NCI-H2227 (cell line): ENCODE measurements at regions not wholly inside any gene's neighbourhood (a gene's known extent, or its start where the extent isn't known, plus 50 kb on each side); places are given as distances from the start of the nearest gene placed in this dataset.

Experiments
- DNase-seq: peaks from one replicate; lab custom pipeline; 2025; ENCODE audit not compliant: unreplicated experiment; lab: John Stamatoyannopoulos, UW

DNA sequence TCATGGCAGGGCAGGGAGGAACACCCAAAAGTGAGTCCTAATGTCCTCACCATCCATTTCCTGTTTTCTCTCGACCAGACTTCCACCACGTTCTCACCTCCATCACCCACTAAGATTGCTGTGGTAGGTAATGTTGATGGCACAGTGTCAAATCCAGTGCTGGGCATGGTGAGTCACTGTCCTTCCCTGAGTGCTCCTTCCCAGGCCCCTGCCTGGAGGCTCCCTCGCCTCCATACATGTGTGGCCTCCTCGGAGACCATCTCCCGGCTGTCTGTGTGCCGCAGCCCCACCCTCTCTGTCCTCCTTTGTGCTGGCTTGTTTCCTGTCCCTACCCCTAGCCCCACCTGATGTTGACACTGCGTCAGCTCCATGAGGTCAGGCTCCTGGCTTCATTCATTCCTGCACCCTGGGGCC is 177.5 kb downstream of the SYK start:
- DNase-seq: no peak

DNA sequence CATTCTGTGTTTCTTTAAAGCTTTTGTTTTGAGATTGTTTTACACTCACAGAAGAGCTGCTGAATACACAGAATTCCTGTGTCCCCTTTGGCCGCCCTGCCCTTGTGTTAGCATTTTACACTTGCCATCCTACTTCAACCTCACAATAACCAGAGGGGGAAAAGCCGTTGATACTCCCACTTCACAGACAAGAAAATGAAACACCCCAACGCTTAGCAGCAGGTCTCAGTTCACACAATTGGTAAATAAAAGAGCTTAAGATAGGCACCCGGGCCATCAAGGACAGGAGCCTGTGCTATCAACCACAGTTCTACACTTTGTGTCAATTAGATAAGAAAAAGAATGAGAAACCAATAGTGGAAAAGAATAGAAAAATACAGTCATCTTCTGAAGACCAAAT is 178.0 kb downstream of the SYK start:
- no peak for DNase-seq

DNA sequence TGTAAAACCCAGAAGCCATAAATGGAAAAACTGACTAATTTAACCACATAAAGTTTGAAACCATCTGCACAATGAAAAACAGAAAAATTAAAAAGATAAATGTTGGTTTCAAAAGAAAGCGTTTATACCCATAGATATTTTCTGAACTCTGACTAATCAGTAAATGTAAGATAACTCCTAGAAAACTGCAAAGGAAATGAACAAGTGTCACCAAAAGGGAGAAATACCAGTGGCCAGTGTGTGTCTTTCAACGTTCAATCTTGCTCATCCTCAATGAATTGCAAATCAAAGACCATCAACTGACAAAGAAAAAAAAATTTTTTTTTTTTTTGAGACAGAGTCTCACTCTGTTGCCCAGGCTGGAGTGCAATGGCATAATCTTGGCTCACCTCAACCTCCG is 180.1 kb downstream of the SYK start:
- no peak for DNase-seq

DNA sequence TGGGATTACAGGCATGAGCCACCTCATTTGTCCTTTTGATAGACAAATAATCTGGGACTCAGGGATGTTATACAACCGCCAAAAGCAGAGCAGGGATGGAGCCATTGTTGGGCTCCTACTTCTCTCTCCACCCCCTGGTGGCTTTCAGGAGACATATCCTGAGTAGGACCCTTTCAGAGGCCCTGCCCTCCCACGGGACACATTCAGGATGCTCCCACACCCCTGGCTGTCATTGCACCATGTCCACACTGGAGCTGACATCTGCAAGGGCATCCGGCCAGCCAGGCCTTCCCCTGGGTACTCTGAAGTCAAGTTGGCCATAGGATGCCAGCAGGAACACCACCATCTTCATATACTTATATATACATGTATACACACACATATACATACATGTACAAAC is 181.8 kb downstream of the SYK start:
- no peak for DNase-seq

DNA sequence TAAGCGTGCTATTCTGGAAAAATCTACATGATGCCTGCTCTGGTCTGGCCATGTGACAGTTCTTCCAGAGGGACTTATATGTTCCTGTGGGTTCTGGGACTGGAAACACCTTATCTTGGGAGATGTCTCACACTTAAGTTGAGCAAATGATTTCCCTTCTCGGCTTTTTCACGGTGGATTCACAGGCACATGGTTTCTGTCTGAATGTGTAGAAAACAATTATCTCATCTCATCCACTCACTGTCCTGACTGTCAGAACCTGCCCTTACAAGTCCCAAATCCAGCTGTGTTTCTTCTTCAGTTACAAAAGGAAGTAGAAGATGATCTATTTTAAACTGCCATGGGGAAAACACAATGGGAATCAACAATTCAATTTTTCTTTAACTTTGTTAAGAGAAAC is 184.0 kb downstream of the SYK start:
- no peak for DNase-seq

DNA sequence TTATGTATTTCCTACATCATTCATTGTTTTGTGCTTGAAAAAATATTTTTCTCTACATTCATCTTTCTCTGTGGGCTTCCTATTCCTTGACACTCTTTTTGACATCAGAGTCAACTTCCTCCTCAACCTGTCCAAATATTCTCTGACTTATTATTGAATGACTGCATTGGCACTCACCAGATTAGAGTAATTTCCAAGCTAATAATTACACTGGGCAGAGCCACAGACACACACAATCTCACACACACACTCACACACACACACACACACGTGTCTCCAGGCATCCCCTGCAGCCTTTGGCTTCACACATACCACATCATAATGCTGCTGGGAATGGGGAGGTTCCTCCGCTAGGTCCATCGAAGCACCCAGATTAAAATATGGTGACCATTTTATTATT is 184.5 kb downstream of the SYK start:
- no peak for DNase-seq

DNA sequence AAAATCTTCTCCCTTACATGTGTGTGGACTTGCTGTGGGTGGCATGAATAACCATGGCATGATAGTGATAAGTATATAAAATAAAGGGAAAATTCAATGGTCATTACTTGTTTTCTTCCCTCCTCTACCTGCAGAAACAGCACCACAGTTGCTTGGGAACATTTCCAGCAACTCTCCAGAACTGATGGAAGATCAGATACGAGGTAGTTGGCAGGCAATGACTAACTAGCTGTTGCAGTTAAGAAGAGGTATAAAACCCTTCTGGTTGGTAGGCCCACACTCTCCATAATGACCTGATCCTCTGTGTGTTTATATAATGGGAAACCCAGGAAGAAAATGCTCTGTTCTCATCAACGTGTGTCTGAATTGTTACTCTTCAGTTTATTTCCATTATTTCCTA is 185.9 kb downstream of the SYK start:
- DNase-seq: no peak

DNA sequence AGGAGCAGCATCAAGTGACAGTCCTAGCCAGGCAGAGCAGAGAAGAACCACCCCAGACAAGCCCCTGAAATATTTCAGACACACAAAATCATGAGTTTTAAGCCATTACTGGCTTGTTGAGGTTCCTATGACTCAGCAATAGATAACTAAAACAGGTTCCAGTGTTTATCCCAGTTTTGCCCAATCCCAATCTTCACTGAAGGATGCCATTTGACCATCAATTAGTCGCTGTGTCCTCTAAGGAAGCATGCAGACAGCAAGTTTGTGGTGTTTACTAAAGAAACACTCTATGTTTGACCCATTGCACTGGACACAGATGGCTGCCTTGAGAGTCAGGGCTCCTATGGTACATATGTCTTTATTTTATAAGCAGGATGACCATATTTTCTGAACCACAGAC is 186.7 kb downstream of the SYK start:
- DNase-seq: no peak

DNA sequence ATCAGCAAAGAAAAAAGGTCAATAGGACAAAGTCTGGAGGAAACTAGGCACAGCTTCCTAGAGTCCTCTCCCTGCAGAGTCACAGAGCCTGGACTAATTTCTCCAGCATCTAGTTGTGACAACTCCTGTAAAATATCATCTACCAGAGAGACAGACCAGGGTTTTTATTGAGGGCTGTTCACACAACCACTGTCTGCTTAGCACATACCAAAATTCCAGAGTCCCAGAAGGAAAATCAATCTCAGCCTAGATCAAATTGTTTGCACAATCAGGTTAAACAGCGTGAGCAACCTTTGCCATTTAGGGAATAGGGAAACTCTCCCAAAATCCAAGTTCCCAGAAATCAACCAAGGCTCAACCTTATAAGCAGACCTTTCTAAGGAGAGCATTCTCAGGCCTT is 190.3 kb downstream of the SYK start:
- no peak for DNase-seq

DNA sequence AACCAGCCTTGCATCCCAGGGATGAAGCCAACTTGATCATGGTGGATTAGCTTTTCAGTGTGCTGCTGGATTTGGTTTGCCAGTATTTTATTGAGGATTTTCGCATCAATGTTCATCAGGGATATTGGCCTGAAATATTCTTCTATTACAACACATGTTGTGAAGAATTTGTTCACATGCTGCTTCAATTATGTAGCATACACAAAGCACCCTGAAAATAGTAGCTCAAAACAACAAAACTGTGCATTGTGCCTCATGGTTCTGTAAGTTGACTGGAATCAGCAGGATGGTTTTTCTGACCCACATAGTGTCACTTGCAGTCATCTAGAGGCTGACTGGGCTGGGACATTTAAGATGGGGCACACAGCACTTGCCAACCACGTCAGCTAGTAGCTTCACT is 193.9 kb downstream of the SYK start:
- DNase-seq: no peak

DNA sequence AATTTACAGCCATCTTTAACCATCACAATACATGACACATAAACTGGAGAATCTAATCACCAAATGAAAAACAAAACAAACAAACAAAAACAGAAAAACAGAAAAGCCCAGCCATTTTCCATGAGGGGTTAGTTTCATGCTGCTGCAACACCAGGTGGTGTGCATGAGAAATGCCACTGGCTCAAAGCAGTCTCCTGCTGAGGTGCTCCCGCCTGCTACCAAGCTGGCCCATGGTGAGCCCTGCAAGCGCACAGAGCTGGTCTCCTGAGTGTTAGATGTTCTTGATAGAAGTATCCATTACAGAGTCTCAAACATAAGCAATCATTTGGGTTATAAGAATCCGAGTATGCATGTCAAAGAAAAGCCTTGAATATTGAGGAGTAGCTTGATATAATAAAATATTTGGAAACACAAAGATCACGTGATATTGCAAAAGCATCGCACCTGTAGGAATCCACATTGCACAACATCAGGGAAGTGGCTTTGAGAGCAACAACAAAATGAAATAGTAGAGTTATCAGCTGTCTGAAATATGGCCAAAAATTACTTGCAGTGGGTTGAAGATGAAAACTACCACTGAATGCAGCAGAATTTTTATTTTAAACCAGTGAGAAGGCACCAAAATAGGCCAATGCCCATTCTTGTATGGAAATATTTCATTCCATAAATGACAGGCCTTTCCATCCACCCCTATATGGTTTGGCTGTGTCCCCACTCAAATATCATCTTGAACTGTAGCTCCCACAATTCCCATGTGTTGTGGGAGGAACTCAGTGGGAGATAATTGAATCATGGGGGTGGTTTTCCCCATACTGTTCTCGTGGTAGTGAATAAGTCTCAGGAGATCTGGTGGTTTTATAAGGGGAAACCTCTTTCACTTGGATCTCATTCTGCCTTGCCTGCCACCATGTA is 194.8 kb downstream of the SYK start:
- DNase-seq: no peak

DNA sequence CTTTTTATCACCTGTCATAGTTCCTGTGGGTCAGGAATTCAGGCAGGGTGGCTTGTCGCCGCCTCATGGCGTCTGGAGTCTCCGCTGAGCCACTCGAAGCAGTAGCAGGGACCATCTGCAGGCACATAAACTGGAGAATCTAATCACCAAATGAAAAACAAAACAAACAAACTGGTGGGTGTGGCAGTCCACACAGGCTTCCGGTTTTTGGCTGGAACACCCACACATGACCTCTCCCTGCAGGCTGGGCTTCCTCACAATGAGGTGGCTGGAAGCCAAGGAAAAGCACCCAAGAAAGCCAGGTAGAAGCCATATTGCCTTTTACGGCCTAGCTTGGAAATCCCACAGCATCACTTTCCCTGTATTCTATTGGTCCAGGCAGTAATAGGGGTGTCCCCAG is 197.0 kb downstream of the SYK start:
- DNase-seq: no peak

DNA sequence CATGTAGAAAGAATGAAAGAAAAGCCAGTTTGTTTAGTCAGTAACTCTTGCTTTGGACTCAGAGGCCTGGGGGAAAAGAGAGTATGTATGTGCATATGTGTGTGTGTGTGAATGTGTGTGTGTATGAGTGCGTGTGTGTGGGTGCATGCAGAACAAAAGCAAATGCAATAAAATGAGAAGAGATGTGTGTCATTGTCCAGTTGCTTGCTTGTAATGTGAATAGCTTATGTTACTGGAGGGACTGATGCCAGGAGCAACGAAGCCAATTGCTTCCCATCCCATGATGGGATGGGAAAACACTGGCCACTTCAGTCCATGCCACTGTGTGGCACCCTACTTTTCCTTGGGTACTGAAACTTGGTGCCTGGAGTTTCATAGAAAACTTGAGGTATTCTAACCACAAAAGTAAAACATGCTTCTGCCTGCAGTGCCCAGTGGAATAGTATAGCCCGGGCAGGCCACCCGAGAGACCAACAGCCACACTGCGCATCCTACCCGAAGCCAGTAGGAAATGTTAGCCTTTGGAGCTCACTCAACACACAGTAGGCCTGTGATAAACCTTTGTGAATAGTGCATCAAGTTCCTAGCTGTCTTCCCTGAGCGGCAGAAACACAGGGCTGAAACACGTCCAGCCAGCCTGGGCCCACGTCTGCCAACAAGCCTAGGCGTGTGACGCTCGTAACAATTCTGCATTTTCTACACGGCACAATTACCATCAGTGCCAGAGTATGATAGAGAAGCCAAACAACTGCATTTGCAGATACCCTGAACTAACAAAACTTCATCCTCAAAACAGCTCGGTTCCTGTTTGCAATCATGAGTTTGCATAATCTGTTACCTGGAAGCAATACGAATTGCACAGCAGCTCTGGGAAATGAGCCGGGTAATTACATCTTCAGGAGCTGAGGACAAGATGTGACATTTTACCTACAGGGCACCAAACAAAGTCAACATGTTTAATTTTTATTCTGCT is 198.1 kb downstream of the SYK start:
- DNase-seq: no peak

DNA sequence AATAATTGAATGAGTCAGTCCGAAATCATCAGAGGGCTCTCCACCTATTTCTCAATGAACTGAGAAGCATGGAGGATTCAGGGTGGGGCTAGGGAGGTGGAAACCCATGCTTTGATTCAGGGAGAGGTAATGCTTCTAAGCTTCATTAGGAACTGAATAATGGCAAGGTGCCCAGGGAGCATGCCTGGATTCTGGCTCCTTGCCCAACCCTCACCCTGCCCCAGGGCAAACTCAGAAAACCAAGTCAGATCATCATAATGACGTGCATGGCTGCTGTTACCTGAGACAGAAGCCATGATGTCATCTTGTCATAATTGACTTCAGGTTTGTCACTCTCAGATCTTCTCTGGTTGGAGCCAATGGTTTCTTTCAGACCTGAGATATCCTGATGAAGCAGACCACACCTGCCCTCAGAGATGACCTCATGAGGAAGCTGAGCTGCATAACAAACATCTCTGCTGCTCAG is 199.6 kb downstream of the SYK start:
- no peak for DNase-seq

DNA sequence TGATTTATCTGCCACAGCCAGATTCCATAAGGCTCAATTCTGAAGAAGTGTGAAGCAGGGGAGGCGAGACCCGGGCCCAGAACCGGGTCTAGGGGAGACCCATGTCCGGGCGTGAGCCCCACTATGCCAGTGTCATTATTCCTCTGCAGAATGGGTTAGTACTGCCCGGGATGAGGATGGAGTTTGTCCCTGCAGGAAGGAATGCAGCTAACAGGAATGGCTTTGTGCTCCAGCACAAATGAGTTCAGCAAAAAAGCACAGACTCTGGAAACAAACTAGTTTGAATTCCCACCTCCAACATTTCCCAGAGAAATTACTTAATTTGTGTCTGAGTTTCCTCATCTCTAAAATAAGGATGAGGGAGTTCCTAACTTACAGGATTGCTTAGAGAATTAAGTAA is 202.9 kb downstream of the SYK start:
- DNase-seq: no peak

DNA sequence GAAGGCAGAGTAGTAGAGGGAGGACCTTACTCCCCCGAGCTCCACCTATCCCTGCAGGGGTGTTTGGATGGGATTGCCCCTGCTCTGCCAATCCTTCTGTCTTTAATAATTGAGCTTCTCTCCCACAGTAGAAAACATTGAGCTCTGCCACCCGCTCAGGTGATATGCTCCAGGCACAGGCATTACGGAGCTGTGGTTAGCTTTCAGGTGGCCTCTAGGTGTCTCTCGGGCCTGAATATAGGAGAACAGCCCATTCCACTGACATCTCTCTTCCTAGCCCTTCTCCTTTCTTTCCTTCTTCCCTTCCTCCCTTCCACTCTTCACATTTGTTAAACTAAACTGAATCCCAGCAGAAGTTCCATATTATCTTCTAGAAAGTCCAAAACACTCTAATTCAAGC is 203.4 kb downstream of the SYK start:
- no peak for DNase-seq

DNA sequence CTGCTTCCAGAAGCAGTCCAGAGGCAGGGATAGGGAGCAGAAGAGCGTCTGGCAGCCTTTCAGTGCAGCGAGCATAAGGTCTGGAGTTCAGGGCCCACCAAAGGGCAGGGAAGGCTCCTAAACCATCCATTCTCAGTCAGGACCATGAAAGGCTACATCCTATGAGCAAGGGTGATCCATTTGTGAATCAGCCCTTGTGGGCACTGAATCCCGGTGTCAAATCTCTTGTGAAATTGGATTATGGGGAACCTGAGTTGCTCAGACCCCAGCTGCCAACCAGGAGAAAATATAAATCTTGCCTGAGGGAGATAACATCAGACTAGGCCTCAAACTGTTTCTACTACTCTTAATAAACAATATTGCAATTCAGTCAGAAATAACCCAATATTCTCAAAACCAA is 204.4 kb downstream of the SYK start:
- DNase-seq: no peak

DNA sequence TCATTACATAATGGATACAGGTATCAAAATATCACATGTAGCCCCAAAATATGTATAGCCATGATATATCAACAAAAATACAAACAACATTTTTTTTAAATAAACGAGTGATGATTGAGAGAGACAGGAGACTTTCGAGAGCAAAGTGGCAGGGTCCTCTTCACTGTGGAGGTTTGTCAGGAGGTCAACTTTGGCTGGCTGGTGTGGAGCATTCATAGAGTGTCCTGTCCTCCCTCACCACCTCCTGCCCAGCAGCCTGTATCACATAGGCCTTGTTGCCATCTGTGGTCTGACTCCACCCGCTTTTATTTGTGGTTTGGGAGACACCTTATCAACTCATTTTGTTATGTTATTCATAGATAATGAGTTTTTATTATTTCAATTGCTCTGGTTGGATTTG is 206.9 kb downstream of the SYK start:
- DNase-seq: no peak

DNA sequence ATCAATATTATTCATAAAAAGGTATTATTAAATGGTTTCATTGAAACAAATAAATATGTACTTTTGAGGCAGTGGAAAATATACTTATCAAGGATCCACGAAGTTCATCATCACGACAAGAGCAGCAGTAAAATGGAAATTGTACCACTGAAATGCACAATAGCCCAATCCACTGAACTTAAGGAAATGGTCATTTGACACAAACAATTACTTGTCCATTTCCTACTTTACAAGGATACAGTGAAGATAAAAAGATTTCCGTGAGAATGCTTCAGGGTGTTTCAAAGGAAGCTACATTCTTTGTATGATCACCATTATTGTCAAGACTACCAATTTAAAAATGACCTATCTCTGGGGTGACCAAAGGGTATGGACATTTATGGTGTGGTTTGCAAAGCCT is 210.3 kb downstream of the SYK start:
- DNase-seq: no peak

DNA sequence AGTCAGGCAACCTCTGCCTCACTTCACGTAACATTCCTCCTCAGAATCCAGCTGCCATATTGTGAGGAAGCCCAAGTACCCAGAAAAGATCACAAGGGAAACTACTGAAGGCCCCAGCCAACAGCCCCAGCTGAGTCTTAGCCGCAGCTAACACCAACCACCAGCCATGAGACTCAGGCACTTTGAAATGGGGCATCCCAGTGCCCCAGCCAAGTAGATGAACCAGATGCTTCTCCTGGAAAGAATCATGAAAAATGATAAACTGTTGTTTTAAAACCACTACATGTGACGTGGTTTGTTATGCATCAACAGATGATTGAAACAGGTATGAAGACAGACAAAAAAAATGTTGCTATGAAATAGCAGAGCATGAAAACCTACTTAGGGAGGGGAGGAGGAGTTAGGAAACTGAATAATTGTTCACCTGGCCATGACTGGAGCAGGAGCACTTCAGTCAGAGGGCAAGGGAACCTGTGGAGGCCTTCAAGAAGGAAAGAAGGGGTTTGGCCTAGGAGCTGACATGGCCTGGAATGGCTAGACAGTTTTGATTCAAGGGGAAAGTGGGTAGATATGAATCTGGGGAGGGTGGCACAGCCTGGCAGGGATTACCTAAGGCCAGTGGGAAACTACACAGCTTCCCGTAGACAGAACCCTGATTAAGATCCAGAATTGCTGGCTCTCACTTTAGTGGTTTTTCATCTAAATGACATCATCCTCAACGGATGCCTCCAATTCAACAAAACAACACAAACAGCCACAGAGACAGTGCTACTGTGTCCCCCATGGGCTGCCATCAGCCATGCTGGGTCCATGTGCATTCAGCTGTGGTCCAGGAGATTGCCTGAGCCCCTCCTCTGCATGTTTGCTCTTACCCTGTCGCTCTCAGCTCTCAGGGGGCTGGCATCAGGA is 211.6 kb downstream of the SYK start:
- DNase-seq: no peak

DNA sequence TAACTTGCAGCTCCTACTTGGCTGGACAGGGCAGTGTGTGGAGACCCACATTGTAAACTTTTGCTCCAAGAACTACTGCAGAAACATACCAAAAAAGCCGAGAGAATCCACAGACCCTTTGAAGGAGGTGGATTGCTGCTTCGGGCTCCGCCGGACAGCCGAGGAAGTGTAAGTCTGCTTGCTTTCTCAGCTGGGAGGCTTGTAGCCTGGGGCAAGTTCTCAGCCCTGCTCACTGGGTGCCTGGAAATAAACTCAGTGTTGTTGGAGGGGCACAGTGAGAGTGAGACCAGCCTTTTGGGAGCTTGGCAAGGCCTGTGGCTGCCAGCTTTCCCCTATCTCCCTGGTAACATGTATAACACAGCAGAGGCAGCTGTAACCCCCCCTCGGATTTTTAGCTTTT is 215.6 kb downstream of the SYK start:
- DNase-seq: no peak
